NCI-H2029 treated with DMSO at 0.1 percent for 48 hours (cell line): ENCODE measurements at regions not wholly inside any gene's neighbourhood (a gene's known extent, or its start where the extent isn't known, plus 50 kb on each side); places are given as distances from the start of the nearest gene placed in this dataset.
"Not testable (repeated sequence)": the region's sequence is repeated elsewhere in the genome, so short reads cannot be mapped to it uniquely, and the experiment has no call there.

Source experiments
- DNase-seq: peaks from one replicate; lab custom pipeline; 2025; lab: John Stamatoyannopoulos, UW

DNA sequence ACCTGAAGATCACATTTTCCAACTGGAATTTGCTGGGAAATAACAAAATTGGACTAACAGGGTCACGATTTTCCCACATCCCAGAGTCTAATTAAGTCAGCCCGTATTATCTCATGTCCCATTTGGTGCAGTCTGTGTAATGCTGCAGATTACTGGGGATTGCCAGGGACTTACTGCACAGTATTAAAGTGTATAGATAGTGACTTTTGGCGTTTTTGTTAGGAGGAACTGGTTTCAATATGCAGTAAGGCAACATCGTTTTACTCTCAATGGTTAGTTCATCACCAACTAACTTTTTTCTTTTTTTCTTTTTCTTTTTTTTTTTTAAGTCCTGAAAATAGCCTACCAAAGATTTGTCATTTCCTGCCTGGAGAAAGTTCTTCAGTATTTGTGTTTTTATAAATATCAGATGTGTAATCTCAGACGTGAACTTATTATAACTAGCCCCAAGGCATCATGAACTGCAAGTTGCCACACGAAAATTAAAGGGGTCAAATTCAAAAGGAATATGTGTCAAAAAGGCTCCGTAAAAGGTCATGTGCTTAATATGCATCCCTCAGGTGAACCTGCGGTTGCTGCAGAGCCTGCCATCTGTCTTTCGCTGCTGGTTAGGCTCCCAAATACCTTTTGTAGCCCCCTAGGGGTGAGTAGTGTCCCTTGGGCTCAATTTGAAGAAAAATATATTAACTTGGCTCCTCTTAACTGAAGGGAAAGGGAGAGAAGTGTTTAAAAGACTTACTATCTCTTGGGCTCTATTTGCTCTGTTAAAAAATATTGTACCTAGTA, 176.7 kb upstream of the ADAMTSL1 start:
- DNase-seq: no peak

DNA sequence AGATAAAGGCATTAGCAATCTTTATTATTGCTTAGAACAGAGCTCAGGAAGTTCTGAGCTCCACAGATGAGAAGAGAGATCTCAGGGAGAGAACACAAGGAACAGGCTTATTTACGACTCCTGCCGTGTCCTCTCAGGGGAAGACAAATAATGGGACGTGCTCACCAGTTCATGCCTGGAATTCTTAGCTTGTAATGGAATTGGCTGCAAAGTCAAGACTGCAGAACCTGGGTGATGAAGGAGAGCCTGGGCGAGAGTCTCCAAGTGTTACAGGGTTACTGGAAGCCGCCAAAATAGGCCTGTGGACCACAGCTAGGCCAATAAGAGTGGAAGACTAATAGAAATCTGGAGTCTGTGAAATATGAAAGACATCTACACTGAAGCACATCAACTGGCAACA, 174.5 kb upstream of the ADAMTSL1 start:
- DNase-seq: no peak

DNA sequence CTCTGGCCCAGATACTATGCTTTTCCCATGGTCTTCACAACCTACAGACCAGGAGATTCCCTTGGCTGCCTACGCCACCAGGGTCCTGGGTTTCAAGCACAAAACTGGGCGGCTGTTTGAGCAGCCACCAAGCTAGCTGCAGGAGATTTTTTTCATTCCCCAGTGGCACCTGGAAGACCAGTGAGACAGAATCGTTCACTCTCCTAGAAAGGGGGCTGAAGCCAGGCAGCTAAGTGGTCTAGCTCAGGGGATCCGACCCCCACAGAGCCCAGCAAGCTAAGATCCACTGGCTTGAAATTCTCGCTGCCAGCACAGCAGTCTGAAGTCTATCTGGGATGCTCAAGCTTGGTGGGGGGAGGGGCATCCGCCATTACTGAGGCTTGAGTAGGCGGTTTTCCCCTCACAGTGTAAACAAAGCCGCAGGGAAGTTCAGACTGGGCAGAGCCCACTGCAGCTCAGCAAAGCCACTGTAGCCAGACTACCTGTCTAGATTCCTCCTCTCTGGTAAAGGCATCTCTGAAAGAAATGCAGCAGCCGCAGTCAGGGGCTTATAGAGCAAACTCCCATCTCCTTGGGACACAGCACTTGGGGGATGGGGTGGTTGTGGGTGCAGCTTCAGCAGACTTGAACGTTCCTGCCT, 168.7 kb upstream of the ADAMTSL1 start:
- not testable (repeated sequence) for DNase-seq

DNA sequence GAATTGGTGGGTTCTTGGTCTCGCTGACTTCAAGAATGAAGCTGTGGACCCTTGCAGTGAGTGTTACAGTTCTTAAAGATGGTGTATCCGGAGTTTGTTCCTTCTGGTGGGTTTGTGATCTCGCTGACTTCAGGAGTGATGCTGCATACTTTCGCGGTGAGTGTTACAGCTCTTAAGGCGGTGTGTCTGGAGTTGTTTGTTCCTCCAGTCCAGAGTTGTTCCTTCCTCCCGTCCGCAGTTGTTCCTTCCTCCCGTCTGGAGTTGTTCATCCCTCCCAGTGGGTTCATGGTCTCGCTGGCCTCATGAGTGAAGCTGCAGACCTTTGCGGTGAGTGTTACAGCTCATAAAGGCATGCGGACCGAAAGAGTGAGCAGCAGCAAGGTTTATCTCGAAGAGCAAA, 159.6 kb upstream of the ADAMTSL1 start:
- no peak for DNase-seq

DNA sequence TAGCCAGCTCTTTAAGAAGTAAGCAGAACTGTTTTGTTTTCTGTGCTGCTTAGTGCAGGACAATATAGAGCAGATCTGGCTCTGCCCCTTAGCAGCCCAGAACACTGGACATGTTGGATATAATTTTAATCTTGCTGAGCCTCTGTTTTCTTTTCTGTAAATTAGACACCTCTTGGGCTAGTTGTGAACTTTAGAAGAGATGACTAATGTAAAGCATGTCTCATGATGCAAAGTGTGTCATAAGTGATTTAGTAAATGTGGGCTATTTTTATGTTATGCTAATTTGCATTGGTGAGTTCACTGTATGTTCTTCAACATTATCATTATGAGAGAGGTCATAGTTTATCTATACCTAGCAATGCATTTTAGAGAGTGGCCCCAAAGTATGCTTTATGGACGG, 156.1 kb upstream of the ADAMTSL1 start:
- DNase-seq: no peak

DNA sequence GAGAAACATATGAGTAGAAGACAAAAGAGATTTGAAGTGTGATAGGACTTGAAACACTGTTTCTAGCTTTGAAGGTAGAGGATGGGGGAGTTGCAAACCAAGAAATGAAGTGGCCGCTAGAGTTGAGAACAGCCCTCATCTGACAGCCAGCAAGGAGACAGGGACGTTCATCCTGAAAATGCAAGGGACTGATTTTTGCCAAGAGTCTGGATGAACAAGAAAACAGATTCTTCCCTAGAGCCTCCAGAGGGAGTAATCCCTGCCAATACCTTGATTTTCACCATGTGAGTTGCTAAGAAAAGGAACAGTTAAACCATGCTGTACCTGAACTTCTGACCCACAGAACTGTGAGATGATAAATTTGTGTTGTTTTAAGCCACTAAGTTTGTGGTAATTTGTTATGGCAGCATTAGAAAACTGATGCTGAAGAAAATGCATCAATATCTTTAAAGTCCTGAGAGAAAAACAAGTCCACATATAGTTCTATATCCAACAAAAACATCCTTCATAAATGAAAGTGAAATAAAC, 154.0 kb upstream of the ADAMTSL1 start:
- no peak for DNase-seq

DNA sequence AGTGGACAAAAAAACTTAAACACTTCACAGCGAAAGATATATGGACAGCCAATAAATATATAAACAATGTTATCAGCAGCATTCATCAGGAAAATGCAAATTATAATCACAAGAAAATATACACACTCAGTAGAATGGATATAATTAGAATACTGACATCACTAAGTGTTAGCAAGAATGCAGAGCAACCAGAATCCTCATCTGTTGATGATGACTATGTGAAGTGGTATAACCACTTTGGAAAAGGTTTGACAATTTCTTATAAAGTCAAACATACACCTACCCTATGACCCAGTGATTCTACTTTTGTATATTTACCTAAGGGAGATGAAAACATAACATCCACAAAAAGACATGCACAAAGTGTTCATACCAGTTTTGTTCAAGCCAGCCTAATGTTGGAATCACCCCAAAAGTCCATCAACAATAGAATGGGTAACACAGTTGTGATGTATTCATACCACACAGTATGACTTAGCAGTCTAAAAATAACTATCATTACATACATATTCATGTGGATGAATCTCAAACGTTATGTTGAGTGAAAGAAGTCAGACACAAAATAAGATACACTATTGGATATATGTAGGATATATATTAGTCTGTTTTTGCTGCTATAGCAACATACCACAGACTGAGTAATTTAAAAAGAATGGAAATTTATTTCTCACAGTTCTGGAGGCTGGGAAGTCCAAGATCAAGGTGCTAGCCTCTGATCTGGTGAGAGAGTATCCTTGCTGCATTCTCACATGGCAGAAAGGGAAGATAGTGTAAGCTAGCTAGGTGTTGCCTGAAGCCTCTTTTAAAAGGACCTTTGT, 148.8 kb upstream of the ADAMTSL1 start:
- no peak for DNase-seq

DNA sequence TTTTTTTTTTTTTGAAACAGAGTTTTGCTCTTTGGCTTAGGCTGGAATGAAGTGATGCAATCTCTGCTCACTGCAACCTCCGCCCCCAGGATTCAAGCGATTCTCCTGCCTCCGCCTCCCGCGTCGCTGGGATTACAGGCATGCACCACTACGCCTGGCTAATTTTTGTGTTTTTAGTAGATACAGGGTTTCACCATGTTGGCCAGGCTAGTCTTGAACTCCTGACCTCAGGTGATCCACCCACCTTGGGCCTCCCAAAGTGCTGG, 148.3 kb upstream of the ADAMTSL1 start:
- not testable (repeated sequence) for DNase-seq

DNA sequence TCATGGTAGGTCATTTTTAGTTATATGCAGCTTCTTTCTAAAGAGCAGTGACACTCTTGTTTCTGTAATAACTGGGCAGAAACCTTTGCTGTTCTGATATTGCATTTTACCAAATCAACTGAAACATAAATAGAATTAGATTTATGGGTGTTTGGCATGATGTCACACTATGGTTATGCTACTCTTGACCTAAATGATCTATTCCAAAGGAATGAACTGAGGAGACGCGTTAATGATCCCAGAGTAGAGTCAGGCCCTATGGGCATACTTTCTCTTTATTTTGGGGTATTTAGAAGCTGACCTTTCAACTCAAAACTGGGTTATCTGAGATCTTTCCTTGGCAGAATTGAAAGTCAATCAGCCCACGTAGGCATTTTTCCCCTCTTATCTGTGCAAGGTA, 146.8 kb upstream of the ADAMTSL1 start:
- no peak for DNase-seq

DNA sequence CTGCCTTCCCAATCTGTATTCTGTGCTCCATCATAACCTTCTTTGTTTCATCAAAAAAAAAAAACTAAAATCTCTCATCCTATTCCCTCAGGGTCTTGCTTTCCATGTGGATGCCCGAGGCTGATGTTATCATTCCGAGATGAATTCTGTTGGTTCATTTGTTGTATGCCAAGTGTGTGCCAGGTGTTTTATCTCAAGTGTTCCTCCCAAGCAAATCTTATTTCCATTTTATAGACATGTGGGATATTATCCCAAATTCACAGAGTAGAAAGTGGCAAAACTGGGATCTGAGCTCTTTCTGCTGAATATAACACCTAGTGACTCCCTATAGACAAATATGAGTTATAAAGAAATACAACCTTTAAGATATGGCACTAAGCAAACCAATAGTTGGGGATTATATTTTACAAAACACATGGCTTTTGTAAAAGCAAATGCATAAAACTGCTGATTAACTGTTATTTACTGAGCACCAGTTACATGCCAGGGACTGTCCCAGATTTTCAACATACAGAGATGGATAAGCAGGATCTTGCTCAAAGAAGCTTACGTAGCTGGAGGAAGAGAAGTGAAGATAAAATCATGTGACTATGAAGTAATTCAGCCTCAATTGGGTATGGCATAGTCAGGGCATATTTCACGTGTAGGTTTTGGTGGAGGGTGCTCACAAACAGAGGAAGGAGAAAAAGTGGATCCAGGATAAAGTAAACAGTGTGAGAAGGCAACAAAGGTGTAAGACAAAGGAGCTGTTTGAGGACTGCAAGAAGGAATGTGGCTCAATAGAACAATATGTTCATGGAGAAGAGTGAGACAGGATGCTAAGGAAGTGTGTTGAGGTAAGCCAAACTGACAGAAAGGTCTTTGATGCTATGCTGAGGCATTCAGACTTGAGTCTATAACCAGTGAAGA, 143.3 kb upstream of the ADAMTSL1 start:
- no peak for DNase-seq

DNA sequence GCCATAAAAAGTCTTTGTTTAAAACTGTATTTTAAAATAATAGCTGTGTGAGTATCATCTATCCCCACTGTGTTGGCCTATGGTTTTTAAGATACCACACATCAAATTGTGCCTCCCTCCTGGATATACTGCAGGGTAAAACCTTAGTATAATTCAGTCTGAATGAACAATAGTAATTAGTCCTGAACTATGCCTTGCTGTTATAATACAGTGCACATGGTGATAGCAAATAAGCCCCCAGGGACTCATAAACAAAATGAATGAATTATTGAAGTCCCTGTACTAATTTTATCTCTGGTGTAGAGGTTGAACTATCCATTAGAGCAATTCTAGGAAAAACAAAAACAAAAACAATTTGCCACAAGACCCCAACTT, 142.7 kb upstream of the ADAMTSL1 start:
- no peak for DNase-seq

DNA sequence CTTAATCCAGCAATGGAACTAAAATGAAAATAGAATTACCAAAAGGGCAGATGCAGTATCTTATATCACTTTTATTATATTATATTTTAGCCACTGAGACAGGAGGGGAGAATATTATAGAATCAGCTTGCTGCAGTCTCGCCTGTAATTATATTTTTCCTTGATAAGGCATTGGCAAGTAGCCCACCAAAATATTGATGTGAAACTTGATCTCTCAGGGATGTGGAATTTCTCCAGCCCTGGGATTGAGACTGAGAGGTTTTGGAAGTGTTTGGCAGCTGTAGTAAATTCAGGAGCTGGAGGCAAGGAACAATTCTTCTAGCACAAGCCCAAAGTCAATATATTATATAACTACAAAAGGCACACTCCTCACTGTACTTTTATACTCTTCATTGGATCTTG, 142.1 kb upstream of the ADAMTSL1 start:
- DNase-seq: peak; percentile 32

DNA sequence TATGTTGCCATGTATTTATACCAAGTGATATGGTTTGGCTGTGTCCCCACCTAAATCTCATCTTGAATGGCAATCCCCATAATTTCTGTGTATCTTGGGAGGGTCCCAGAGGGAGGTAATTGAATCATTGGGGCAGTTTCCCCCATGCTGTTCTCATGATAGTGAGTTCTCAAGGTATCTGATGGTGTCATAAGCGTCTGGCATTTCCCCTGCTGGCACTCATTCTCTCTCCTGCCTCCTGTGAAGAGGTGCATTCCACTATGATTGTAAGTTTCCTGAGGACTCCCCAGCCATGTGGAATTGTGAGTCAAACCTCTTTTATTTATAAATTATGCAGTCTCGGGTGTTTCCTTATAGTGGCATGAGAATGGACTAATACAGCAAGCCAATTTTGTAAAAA, 140.8 kb upstream of the ADAMTSL1 start:
- DNase-seq: no peak

DNA sequence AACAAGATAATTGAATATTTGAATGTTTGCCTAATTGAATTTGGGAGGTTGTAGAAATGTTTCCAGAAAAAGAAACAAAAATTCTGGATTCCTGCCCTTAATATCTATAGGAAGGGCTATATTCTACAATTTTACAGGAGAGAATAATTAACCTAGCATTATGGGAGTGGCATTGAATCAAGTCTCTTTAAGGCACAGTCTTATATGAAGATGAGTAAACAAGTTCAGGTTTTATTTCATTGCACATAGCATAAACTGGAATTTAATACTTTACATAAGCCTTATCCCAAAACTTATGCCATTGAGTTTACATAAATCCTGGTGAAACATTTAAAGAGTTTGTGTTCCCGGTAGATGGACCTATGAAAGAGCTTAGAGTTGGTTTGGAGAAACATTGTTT, 138.1 kb upstream of the ADAMTSL1 start:
- DNase-seq: no peak

DNA sequence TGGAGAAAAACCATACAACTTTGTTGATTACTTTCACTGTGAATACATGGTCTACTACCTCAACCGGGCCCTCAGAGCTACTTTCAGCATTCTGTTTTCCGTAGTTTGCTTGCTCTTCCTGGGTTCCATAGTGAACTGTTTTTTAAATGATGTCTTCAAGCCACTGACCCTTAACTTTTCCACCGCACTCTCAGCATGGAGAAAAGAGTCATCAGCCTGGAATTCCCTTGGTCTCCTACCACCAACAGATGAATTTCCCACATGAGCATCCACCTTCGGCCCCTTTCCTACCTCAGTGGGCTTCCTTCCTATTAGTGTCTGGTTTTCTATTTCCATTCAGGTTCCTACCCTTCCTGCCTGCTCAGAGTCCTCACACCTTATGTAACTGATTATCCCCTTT, 135.9 kb upstream of the ADAMTSL1 start:
- DNase-seq: no peak

DNA sequence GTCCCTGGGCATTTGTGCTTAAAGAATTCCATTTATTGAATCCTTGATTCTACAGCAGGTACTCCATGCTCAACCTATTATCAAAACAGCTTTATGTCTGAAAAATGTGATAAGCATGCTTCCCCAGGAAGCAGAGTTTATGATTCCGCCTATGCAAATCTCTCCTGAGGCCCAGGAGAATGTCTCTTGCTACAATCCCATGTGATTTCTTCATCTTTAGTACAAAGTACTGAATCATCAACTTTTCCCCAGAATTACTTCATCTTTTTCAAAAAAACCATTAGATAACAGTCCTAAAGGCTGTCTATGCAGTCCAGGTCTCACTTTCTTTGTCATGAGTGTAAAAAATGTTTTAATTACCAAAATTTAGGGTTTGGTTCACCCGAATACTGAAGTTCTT, 130.2 kb upstream of the ADAMTSL1 start:
- DNase-seq: no peak

DNA sequence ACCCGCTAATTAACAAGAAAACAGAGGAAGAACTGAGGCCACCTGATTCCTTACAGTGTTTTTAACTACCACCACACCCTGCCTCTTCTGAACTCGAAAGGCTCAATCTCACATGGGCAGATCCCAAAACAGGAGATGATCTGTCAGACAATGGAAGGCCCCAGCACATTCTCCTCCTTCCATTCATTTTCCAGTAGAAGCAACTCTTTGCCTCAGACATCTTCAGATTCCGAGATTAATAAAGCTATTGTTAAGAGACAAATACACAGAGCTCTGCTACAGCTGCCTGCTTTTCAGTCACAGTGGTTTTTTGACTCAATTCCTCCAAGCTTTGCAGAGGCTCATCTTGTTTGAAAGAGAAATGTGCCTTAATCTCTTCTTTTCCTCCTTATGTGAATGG, 127.2 kb upstream of the ADAMTSL1 start:
- no peak for DNase-seq

DNA sequence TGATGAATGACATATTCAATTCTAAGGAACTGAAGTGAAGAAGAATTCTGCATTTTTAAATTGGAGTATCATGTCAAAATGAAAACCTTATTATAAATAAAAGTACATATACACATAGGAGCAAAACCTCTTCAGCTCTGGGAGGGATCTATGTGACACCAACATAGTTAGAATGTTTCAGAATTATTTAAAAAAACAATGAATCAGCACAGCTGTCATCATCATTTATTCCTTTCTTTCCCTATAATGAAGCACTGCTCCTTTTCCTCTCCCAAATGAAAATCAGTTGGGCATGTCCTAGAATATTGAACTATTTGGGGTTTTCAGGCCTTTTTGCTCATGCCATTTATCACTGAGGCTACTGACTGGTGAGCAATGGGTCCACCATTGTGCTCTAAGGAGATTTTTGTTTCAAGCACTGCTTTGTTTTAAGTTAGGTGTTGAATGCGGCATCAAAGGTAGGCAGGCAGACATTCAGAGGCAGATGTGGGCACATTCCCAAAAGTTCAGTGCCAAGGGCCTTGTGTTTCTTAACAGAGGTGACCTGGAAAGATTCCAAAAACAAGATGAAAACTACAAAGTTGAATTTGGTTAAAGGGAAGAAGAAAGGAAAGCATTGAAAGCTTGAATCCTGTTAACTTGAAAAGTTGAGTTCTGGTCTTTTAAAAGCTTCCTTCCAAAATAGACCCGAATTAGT, 126.4 kb upstream of the ADAMTSL1 start:
- no peak for DNase-seq

DNA sequence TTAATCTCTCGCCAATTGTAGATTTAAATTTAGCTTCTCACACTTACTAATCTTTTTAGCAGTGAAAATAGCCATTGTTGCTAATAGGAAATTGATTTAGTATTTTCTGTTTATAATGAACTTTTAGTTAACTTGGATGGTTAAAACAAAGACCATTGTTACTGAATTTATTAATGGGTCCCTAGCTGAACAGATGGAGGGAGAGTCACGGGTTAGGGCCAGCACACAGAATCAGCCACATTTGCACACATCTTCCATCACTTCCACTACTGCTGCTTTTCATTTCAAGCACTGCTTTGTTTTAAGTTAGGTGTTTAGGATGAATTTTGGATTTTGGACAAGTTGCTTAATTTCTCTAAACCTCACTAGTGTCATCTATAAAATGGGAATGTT, 125.9 kb upstream of the ADAMTSL1 start:
- no peak for DNase-seq

DNA sequence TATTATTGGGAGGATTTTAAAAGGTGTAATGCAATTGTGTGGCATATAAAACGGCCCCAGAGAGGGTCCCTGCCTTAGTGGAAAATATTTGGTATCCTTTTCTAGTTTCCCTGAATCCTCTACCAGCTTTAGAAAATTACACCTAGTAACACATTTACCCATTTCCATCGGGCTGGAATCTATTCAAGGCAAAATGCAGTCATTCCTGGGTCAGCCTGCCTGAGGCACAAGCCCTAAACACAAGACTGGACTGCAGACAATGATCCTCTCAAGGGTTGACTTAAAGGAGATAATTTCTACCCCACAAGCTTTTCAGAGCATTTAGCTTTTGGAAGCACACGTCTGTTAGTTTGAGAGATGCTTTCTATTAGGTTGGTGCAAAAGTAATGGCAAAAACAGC, 124.4 kb upstream of the ADAMTSL1 start:
- no peak for DNase-seq

DNA sequence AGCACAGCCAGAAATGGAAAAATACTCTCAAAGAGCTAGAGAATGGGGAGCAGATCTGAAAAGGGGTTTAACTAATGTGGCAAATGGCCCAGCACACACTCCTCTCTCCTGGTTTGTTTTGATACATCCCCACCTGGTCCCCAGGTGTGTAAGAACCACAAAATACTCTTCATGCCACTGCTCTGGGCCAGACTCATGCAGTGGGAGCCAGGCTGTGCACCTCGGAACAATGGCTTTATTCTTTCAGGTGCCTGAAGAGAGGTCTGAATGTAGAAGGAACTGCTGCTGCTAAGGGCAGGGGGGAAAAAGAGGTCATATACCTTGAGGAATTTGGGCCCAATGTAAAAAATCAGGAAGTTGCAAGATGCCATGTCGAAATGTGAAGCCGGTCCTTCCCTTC, 123.9 kb upstream of the ADAMTSL1 start:
- no peak for DNase-seq
